ENCODE measurements at regions not wholly inside any gene's neighbourhood (a gene's known extent, or its start where the extent isn't known, plus 50 kb on each side); places are given as distances from the start of the nearest gene placed in this dataset.
"Not testable (repeated sequence)": the region's sequence is repeated elsewhere in the genome, so short reads cannot be mapped to it uniquely, and the experiment has no call there.

DNA sequence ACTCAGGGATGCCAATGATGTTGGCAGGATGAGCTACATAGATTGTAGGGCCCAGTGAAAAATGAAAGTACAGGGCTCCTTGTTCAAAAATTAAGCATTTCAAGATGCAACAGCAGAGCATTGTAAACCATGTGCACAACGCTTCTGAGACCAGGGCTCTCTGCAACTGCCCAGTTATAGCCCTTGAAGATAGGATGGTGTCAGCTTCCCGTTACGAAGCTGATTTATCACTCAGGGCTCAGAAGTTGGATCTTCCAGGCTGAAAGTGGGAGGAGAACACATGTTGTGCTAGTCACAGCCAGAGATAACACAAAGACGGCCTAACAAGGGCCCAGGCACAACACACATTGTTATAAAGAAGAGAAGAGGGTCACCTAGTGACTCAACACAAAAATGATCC lies 466.7 kb downstream of the TUBA3C start:
- DNase-seq (ENCODE audit: low spot score) = no peak
- Histone ChIP-seq H3K27ac (no peak overlapping the region), H3K4me3 (no peak overlapping the region)
- TF ChIP-seq, protein P1, sequence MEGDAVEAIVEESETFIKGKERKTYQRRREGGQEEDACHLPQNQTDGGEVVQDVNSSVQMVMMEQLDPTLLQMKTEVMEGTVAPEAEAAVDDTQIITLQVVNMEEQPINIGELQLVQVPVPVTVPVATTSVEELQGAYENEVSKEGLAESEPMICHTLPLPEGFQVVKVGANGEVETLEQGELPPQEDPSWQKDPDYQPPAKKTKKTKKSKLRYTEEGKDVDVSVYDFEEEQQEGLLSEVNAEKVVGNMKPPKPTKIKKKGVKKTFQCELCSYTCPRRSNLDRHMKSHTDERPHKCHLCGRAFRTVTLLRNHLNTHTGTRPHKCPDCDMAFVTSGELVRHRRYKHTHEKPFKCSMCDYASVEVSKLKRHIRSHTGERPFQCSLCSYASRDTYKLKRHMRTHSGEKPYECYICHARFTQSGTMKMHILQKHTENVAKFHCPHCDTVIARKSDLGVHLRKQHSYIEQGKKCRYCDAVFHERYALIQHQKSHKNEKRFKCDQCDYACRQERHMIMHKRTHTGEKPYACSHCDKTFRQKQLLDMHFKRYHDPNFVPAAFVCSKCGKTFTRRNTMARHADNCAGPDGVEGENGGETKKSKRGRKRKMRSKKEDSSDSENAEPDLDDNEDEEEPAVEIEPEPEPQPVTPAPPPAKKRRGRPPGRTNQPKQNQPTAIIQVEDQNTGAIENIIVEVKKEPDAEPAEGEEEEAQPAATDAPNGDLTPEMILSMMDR (IDR thresholded peaks at IDR 0.05) = no peak

DNA sequence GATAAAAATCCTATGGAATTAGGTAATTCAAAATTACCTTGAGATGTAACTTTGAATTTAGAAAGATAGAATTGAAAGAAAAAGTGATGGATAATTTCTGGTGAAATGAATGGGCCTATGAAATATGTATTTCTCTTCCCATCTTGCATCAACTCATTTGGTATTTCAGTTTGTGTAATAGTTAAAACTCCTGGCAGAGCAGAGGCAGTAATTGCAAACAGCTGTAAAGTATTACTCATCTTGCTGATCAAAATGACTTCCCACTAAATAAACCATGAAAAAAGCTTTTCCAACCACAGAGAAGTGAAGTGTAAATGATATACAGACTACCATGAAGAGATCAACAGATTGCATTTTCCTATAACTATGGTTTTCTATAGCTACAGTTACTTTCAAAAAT lies 471.0 kb downstream of the TUBA3C start:
- not testable (repeated sequence) for H3K27ac ChIP-seq; H3K4me3 ChIP-seq; DNase-seq (ENCODE audit: low spot score)

DNA sequence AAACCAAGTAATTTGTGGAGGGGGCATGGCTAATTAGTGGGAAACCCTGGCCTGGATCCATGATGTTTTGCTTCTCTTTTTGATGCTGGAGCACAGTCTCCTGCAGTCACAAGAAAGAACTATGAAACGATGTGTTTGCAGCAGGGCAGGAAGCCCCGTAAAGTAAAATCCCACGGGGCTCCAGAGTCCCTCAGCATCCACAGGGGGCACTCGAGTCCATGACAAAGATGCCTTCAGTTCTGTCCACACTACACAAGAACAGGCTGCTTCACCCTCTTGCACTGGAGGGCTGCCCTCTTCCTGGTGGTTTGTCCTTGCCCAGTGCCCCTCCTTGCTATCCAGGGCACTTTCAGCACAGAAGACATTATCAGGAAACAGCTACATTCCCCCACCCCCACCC lies 475.1 kb downstream of the TUBA3C start:
- not testable (repeated sequence) for H3K4me3 ChIP-seq; H3K27ac ChIP-seq; DNase-seq (ENCODE audit: low spot score)

DNA sequence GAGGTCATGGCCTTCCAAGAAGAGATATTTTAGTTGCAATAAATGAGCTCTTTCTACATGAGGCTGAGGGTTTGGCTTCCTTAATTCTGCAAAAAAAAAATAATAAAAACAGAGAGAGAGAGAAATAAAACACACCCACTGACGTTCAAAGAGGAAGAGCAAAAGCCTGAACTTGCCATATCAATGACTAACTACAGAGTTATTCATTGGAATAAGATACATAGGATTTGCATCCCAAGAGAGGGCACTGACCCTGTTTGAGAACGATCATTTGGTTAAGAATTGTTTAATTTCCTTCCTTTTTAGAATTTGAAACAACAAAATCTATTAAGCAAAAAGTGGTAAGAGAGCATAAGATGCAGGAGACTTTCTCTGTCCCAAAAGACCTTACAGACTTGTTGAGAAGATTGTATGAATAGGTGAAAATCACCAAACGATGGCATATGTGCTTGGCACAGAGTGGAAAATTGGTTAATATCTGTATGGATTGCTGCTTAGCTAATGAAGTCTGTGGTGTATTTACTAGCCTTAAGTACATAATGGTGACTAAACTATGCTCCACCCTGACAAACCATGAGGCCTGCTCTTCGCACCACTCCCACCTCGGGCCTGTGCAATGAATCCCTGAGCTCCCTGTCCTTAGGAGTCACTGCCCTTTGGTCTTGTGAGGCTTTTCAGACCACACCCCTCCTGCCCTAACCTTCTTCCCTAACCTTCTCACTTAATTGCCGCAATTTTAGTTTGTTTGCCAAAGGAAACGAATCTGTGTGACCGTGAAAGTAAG lies 479.0 kb downstream of the TUBA3C start:
- not testable (repeated sequence) for DNase-seq (ENCODE audit: low spot score); H3K4me3 ChIP-seq; H3K27ac ChIP-seq

DNA sequence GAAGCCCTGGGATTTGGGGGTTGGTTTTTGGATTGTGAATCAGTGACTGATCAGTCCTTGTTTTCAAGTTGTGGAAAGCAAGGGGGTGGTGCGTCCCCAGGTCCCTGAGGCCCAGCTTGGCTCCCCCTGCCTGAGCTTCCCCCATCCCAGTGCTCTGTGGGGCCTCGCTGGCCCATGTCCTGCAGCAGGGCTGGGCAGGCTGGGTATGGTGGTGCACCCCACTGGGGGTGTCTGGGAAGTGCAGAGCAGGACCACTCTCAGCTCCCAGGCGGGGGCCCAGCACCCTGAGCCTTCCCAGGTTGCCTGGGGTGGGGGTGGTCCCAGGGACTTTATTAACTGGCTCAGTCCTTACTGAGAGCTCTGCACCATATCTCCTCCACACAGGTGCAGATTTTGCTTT lies 483.3 kb downstream of the TUBA3C start:
- not testable (repeated sequence) for DNase-seq (ENCODE audit: low spot score); H3K4me3 ChIP-seq

DNA sequence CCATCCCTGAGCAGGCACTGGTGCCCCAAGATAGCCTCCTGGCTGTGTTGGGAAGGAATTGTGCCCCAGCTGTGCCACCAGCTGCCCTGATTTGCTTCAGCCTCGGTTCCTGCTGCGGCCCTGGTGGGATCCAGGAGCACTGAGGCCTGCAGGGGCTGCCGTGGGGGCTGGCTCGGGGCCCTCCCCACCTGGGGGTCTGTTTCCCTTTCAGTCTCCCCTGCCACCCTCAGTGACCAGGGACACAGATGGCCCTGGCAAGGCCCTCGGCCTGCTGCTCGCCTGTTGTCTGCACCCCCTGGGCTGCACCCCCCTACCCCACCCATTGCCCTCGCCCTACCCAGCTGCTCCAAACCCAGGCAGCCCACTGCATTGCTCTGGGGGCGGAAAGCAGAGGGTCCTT lies 483.8 kb downstream of the TUBA3C start:
- H3K4me3 ChIP-seq; H3K27ac ChIP-seq; DNase-seq (ENCODE audit: low spot score): not testable (repeated sequence)

More for the DNA sequence above, 483.3 kb downstream of the TUBA3C start:
- not testable (repeated sequence) for H3K27ac ChIP-seq

DNA sequence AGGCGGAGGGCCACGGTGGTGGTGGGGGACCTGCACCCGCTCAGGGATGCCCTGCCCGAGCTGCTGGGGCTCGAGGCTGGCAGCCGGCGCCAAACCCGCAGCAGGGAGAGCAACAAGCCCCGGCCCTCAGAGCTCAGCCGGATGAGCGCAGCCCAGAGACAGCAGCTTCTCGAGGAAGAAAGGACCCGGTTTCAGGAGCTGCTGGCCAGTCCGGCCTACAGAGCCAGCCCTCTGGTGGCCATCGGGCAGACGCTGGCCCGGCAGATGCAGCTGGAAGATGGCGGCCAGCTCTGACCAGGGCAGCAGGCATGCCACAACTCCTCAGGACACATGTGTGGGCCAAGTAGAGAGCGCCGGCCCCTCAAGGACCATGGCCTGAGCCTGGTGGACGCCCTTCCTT lies 484.4 kb downstream of the TUBA3C start:
- DNase-seq (ENCODE audit: low spot score); H3K4me3 ChIP-seq; H3K27ac ChIP-seq: not testable (repeated sequence)

DNA sequence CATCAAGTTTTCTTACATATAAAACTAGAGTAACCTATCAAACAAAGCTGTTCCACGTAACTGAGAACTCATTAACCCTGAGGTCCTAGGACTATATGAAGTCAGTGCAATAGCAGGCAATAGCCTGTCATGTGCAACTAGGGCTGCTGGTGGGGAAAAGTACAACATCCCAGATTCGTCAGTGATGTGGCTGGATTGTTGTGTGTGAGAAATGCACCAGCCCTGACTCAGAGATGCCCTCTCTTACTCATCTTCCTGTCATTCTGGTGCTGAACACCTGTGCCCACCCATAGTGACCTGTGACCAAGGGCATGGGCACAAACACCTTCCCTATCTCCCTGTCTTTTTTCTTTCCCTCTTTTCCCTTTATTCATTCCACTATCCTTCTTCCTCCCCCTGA lies 504.2 kb downstream of the TUBA3C start:
- H3K27ac ChIP-seq; DNase-seq (ENCODE audit: low spot score); H3K4me3 ChIP-seq: not testable (repeated sequence)

DNA sequence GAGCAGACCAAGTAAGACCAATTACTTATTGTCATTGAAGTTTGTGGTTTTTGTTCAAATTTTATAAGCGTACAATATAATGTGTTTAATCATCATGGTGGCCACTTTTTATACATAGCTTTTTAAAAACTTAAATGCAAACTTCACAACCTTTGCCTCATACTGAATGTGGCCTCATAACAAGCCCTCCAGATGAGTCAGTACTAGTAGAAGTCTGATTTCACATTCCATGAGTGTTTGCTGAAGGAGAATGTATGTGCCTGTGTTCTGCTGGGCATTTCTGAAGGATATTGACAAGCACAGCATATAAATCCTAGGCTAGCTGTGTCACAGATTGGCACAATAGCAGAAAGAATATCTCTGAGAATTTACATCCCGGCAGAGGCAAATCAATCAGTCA lies 506.4 kb downstream of the TUBA3C start:
- H3K27ac ChIP-seq; H3K4me3 ChIP-seq; DNase-seq (ENCODE audit: low spot score): not testable (repeated sequence)

DNA sequence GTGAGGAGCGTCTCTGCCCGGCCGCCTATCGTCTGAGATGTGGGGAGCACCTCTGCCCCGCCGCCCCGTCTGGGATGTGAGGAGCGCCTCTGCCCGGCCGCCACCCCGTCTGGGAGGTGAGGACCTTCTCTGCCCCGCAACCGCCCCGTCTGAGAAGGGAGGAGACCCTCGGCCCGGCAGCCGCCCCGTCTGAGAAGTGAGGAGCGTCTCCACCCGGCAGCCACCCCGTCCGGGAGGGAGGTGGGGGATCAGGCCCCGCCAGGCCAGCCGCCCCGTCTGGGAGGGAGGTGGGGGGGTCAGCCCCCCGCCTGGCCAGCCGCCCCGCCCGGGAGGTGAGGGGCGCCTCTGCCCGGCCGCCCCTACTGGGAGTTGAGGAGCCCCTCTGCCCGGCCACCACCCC lies 507.8 kb downstream of the TUBA3C start:
- H3K27ac ChIP-seq; H3K4me3 ChIP-seq; DNase-seq (ENCODE audit: low spot score): not testable (repeated sequence)

DNA sequence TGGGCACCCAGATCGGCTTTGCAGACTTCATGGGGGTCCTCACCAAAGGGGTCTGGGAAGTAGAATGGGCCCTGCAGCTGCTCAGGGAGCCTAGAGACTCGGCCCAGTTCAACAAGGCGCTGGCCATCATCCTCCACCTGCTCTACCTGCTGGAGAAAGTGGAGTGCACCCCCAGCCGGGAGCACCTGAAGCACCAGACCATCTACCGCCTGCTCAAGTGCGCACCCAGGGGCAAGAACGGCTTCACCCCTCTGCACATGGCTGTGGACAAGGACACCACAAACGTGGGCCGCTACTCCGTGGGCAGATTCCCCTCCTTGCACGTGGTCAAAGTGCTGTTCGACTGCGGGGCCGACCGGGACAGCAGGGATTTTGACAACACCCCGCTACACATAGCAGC lies 515.0 kb downstream of the TUBA3C start:
- not testable (repeated sequence) for H3K27ac ChIP-seq; DNase-seq (ENCODE audit: low spot score); H3K4me3 ChIP-seq

DNA sequence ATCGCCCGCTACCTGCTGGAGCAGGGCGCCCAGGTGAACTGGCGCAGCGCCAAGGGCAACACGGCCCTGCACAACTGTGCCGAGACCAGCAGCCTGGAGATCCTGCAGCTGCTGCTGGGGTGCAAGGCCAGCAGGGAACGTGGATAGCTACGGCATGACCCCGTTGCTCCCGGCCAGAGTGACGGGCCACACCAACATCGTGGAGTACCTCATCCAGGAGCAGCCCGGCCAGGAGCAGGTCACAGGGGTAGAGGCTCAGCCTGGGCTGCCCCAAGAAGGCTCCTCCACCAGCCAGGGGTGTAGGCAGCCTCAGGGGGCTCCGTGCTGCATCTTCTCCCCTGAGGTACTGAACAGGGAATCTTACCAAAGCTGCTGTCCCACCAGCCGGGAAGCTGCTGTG lies 515.9 kb downstream of the TUBA3C start:
- H3K4me3 ChIP-seq; DNase-seq (ENCODE audit: low spot score); H3K27ac ChIP-seq: not testable (repeated sequence)

DNA sequence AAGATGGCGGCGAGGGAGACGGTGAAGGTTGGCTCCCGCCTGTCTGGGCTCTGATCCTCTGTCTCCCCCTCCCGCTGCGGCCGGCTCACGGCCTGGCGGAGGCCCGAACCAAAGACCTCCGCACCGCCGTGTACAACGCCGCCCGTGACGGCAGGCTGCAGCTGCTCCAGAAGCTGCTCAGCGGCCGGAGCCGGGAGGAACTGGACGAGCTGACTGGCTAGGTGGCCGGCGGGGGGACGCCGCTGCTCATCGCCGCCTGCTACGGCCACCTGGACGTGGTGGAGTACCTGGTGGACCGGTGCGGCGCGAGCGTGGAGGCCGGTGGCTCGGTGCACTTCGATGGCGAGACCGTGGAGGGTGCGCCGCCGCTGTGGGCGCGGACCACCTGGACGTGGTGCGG lies 516.5 kb downstream of the TUBA3C start:
- not testable (repeated sequence) for H3K4me3 ChIP-seq; H3K27ac ChIP-seq; DNase-seq (ENCODE audit: low spot score)

DNA sequence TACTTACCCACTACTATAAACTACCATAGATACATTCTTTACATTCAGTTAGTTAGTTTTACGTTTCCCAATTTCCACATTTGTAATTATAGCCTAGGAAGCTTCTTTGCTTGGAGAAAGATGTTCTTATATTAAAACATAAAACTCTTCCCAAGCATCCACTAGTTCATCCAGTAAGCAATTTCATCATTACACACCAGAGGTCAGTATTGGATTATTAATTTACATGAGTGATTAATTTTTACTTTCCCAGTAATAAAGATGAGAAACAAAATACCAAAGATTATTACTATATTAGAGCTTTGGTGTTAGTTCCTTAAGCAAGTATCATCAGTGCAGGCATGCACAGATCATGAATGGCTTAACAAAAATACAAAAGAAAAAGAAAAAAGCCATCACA lies 518.4 kb downstream of the TUBA3C start:
- not testable (repeated sequence) for DNase-seq (ENCODE audit: low spot score); H3K4me3 ChIP-seq; H3K27ac ChIP-seq

DNA sequence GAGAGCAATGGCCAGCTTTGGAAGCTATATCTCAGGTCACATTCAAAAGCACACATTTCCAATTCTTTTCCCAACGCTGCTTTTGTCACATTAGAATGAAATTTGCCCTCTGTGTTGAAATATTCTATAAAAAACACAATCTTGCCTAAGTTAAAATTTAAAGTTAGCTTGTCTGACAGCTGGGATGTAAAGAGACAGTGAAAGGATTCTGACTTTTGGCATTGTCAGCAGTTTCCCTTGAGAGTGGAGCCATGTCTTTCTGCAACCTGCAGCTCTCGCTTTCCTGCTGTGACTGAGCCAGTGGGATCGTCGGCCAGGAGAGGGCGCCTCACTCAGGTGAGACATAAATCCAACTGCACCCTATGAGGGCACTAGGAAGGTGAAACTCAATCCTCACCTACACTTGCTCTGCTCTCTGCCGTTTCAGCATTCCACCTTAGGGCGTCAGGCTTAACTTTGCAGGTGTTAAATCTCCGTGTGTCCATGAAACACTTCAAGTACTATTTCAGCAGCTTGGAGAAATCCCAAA lies 537.9 kb downstream of the TUBA3C start:
- not testable (repeated sequence) for DNase-seq (ENCODE audit: low spot score); H3K4me3 ChIP-seq; H3K27ac ChIP-seq

DNA sequence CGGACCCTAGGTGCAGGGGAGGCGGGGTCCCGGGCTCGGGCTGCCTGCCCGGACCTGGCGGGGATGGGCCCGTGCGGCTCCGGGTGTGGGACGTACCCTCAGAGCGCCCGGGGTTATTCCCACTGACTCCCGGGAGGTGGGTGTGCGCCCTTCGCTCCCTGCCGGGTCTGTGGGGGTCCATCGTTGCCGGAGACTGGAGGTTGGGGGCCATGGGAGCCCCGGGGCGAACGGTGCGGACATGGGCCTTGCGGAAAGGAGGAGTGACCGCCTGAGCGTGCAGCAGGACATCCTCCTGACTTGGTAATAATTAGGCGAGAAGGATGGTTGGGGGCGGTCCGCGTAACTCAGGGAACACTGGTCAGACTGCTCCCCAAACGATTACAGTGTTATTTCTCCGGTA lies 552.7 kb downstream of the TUBA3C start:
- not testable (repeated sequence) for H3K4me3 ChIP-seq; DNase-seq (ENCODE audit: low spot score); H3K27ac ChIP-seq

Data from coronary artery (tissue), 2 donors.